B cell (primary cell): ENCODE measurements at regions not wholly inside any gene's neighbourhood (a gene's known extent, or its start where the extent isn't known, plus 50 kb on each side); places are given as distances from the start of the nearest gene placed in this dataset.

Experiments used
- EZH2 ChIP-seq: IDR thresholded peaks from 2 replicates; pipeline ENCODE4 v1.6.1; 2012; ENCODE audit warnings: borderline replicate concordance, low read depth, mild to moderate bottlenecking, moderate library complexity, low read length; ENCODE audit not compliant: insufficient read depth, poor library complexity, severe bottlenecking
- TF ChIP-seq, protein P1 (sequence below): fragments of 200-600 bp; IDR thresholded peaks from one replicate; pipeline ENCODE4 v1.8.0; 2022; ENCODE audit warnings: antibody characterized with exemption, mild to moderate bottlenecking

GRCh38 chr10:10942441-10942840 lies 75.2 kb upstream of the CELF2 start:
- TF ChIP-seq, protein P1, sequence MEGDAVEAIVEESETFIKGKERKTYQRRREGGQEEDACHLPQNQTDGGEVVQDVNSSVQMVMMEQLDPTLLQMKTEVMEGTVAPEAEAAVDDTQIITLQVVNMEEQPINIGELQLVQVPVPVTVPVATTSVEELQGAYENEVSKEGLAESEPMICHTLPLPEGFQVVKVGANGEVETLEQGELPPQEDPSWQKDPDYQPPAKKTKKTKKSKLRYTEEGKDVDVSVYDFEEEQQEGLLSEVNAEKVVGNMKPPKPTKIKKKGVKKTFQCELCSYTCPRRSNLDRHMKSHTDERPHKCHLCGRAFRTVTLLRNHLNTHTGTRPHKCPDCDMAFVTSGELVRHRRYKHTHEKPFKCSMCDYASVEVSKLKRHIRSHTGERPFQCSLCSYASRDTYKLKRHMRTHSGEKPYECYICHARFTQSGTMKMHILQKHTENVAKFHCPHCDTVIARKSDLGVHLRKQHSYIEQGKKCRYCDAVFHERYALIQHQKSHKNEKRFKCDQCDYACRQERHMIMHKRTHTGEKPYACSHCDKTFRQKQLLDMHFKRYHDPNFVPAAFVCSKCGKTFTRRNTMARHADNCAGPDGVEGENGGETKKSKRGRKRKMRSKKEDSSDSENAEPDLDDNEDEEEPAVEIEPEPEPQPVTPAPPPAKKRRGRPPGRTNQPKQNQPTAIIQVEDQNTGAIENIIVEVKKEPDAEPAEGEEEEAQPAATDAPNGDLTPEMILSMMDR: no peak
- TF ChIP-seq EZH2: no peak
